Mammary epithelial cell (primary cell): ENCODE measurements at regions not wholly inside any gene's neighbourhood (a gene's known extent, or its start where the extent isn't known, plus 50 kb on each side); places are given as distances from the start of the nearest gene placed in this dataset.

ENCODE experiments used
- CTCF ChIP-seq, 2 donors: IDR thresholded peaks in 1 of 2; conservative IDR thresholded peaks in 1 of 2; 2 replicates each; pipeline ENCODE4 v1.5.1; 2011 to 2012; ENCODE audit warnings: inconsistent platforms in 2 of 2, low read length in 2 of 2, mild to moderate bottlenecking in 2 of 2, control low read depth in 1 of 2, low read depth in 1 of 2; ENCODE audit not compliant: insufficient read depth in 1 of 2; ENCODE audit errors: extremely low read depth in 1 of 2
- EZH2 ChIP-seq: IDR thresholded peaks from 2 replicates; pipeline ENCODE4 v1.6.1; 2012; ENCODE audit warnings: low read length, inconsistent platforms, borderline replicate concordance

GRCh38 chr6:2600363-2600762 is 150.4 kb downstream of the MYLK4 start:
- TF ChIP-seq CTCF (conservative IDR thresholded peaks at IDR 0.05 in 1 of 2, IDR thresholded peaks at IDR 0.05 in 1 of 2; ENCODE audit: extremely low read depth in 1 of 2, insufficient read depth in 1 of 2, low read depth in 1 of 2, low read length in 2 of 2): no peak
- TF ChIP-seq EZH2: no peak
